ENCODE measurements at regions not wholly inside any gene's neighbourhood (a gene's known extent, or its start where the extent isn't known, plus 50 kb on each side); places are given as distances from the start of the nearest gene placed in this dataset.

- TF ChIP-seq, protein P1, sequence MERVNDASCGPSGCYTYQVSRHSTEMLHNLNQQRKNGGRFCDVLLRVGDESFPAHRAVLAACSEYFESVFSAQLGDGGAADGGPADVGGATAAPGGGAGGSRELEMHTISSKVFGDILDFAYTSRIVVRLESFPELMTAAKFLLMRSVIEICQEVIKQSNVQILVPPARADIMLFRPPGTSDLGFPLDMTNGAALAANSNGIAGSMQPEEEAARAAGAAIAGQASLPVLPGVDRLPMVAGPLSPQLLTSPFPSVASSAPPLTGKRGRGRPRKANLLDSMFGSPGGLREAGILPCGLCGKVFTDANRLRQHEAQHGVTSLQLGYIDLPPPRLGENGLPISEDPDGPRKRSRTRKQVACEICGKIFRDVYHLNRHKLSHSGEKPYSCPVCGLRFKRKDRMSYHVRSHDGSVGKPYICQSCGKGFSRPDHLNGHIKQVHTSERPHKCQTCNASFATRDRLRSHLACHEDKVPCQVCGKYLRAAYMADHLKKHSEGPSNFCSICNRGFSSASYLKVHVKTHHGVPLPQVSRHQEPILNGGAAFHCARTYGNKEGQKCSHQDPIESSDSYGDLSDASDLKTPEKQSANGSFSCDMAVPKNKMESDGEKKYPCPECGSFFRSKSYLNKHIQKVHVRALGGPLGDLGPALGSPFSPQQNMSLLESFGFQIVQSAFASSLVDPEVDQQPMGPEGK (CRISPR knock-in tag; IDR thresholded peaks at IDR 0.05; ENCODE audit: borderline replicate concordance), result no peak
Observed at GRCh38 chr6:156602066-156602385, 175.2 kb upstream of the ARID1B start (continued).

DNA sequence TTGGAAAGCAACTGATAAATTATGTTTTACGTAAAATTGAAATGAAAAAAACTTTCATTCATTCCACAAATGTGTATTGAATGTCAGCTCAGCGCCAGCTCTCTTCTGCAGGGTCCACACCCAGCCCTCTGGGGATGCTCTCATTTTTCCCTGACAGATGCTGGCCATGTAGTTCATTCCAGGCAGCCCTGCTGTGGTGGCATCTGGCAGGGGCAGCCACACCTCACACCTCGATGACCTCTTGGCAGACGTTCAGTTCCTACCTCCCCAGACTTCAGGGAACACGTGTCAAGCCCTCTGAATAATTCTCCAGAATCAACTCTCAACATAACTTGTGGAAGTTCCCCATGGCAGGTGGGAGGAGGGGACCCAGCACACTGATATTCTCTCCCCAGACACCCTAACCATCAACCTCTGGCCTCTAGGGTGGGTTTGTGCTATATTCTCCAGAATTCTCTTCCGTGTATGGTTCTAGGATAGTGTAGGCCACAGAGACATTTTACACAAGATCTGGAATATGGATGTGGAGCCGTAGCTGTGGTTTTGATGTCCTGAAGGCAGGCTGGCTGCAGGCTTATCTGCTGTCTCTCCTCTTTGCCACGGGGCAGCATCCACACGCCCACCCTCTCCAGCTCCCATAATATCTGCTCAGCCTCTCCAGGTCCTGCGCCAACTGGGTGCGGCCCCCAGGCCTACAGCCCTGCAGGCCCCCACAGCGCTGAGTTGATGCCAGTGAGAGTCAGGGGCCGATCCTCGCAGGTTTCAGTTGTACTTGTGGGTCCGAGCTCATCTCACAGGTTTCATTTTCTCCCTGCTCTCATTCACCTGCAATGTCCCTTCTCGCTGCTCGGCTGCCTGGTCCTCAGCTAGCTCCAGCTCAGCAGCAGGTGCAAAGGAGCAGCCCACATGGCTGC, 175.8 kb upstream of the ARID1B start:
- TF ChIP-seq CSDC2 (CRISPR knock-in tag; IDR thresholded peaks at IDR 0.05) (no peak), ZC3H10 (CRISPR knock-in tag; IDR thresholded peaks at IDR 0.05) (no peak)
- no peak for ATAC-seq

DNA sequence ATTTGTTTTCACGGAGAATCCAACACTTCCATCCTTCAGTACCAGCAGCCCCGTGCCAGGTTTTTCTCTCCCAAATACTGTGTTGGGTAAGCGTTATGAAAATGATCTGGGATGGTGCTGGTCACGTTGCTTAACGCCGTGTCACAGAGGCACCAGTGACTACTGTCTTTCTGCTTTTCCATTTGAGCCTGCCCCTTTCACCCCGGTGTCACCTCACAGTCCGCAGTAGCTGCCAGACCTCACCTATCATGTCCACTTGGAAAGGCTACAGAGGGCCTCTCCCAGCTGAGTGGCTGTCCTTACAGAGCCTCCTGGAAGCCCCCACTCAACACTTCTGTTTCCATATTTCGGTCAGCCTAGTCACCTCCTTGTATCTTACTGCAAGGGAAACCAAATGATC, 176.5 kb upstream of the ARID1B start:
- ATAC-seq, result no peak
- TF ChIP-seq PPARA (CRISPR knock-in tag; IDR thresholded peaks at IDR 0.05; ENCODE audit: borderline replicate concordance), result no peak

DNA sequence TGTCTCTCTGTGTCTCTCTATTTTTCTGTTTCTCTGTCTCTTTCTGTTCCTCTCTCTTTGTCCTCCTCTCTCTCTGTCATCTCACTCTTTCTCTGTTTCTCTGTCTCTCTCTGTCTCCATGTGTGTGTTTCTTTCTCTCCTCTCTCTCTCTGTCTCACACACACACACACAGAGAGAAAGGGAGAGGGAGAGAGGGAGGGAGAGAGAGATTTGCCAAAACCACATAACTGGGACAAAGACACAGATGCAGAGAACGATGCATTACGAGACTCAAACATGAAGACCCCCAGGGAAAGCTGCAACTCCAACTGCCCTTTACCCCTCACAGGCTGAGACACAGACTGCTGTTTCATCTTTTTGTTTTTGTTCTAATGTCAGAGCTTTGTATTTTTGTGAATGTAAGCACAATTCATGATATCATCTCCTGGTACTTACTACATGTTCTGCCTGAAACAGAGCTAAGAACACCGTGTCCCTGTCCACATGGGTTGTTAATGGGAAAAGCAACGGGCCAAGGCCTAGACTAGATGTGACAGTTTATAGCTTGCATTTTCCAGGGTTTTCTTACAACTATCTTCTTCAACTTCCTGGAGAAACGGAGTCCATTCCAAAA, 177.1 kb upstream of the ARID1B start:
- ATAC-seq, result no peak
- TF ChIP-seq SNAI2 (CRISPR knock-in tag; IDR thresholded peaks at IDR 0.05) (no peak), BACH2 (CRISPR knock-in tag; IDR thresholded peaks at IDR 0.05; ENCODE audit: borderline replicate concordance) (no peak), TCF4 (CRISPR knock-in tag; IDR thresholded peaks at IDR 0.05; ENCODE audit: borderline replicate concordance) (no peak), POU6F1 (CRISPR knock-in tag; IDR thresholded peaks at IDR 0.05; ENCODE audit: borderline replicate concordance, low read depth) (no peak)

GRCh38 chr6:156599366-156599765, 177.8 kb upstream of the ARID1B start:
- no peak for ATAC-seq
- no peak for TF ChIP-seq RARB (CRISPR knock-in tag; IDR thresholded peaks at IDR 0.05)
- no peak for TF ChIP-seq OSR1 (CRISPR knock-in tag; IDR thresholded peaks at IDR 0.05)

DNA sequence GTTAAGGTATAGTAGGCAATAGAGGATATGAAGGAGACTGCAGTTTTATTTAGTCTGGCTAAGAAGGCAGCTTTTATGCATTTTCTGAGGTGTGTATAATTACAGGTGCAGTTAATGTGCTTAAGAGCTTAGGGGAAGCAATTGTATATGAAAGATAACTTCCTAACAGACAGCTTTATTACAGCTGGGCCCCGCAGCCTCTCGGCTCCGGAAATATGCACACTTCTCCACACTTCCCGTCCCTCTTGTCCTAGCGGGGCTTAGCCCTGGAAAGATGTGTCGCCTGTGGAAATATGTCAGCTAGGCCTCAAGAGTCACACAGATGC, 178.4 kb upstream of the ARID1B start:
- TF ChIP-seq, protein P1 (CRISPR knock-in tag; IDR thresholded peaks at IDR 0.05; ENCODE audit: borderline replicate concordance), result no peak
- no peak for TF ChIP-seq ZFP3 (CRISPR knock-in tag; IDR thresholded peaks at IDR 0.05)
- ATAC-seq, result no peak

DNA sequence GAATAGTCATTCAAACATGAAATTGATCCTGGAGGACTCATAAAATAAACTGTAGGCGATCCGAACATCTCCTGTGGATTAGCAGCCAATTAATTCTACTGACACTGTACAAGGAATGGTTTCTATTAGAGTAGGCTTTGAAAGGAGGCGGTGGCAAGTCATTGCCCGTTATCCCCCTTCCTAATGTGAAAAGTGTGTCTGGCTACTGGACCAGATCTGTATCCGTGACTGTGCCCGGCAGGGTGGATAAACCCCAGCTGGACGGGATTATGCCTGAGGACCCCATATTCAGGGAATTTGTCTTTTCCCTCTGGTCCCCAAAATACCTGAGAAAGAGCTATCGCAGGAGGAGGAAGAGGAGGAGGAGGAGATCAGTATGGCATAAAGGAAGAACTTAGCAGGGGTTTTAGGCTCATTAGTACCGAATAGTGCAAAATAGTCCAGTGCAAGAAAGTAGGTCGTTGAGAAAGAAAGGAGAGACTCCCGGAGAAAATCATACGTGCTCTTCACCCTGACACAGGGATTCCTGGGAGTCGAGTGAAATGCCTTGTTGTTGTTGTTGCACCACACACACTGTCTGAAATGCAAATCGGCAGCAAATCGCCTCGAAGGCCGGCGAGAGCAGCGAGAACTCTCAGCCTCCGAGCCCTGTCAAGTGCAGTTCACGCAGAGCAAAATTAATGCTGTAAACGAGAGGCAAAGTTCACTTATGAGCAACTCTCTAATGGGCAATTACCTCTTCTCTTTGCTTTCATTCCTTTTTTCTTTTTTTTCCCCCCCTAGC, 178.9 kb upstream of the ARID1B start:
- ATAC-seq, result no peak
- TF ChIP-seq ZNF565 (CRISPR knock-in tag; conservative IDR thresholded peaks at IDR 0.05; ENCODE audit: low read depth), result no peak
- no peak for TF ChIP-seq TOX (CRISPR knock-in tag; IDR thresholded peaks at IDR 0.05; ENCODE audit: borderline replicate concordance)
- no peak for TF ChIP-seq CSDC2 (CRISPR knock-in tag; IDR thresholded peaks at IDR 0.05)
- TF ChIP-seq ARNTL (CRISPR knock-in tag; IDR thresholded peaks at IDR 0.05; ENCODE audit: borderline replicate concordance, low read depth), result no peak
